ENCODE measurements at regions not wholly inside any gene's neighbourhood (a gene's known extent, or its start where the extent isn't known, plus 50 kb on each side); places are given as distances from the start of the nearest gene placed in this dataset.

DNA sequence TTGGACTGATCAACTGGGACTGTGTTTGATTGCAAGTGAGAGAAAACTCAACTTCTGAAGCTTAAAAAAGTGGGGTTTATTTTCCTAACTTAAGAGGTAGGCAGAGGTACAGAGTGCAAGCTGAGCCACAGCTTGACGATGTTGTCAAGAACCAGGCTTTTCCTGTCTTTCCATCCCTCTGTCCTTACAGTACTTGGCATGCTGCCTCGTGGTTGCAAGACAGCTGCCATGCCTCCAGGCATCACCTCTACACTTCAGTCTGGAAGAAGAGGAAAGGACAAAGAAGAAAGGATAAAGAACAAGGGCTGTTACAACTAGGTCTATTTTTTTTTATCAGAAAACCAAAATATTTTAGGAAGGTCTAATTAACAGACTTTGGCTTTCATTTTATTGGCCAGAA lies 51.8 kb upstream of the GALNT15 start:
- TF ChIP-seq POLR2AphosphoS5 (IDR thresholded peaks at IDR 0.05; ENCODE audit: borderline replicate concordance, low read depth, low read length) (no peak), EZH2 (IDR thresholded peaks at IDR 0.05) (no peak)

Measured in SK-N-MC (cell line).